GM23248 (cell line): ENCODE measurements at regions not wholly inside any gene's neighbourhood (a gene's known extent, or its start where the extent isn't known, plus 50 kb on each side); places are given as distances from the start of the nearest gene placed in this dataset.
"Not testable (repeated sequence)": the region's sequence is repeated elsewhere in the genome, so short reads cannot be mapped to it uniquely, and the experiment has no call there.

Experiments
- EZH2 ChIP-seq: fragments of 200-600 bp; sonication (generic); IDR thresholded peaks from 2 replicates; pipeline ENCODE4 v1.6.1; 2018; ENCODE audit warnings: antibody characterized with exemption, mild to moderate bottlenecking; ENCODE audit not compliant: insufficient read depth, poor library complexity, severe bottlenecking
- EZH2phosphoT487 ChIP-seq: fragments of 200-600 bp; sonication (generic); IDR thresholded peaks from 2 replicates; pipeline ENCODE4 v1.6.1; 2018; ENCODE audit warnings: antibody characterized with exemption, moderate library complexity, mild to moderate bottlenecking, low read depth; ENCODE audit not compliant: insufficient read depth

DNA sequence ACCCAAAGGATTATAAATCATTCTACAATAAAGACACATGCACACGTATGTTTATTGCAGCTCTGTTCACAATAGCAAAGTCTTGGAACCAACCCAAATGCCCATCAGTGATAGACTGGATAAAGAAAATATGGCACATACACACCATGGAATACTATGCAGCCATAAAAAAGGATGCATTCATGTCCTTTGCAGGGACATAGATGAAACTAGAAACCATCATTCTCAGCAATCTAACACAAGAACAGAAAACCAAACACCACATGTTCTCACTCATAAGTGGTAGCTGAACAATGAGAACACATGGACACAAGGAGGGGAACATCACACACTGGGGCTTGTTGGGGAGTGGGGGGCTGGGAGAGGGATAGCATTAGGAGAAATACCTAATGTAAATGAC is 164.9 kb downstream of the CRPPA start:
- not testable (repeated sequence) for TF ChIP-seq EZH2, EZH2phosphoT487
